Left kidney (tissue), 1 donor: ENCODE measurements at regions not wholly inside any gene's neighbourhood (a gene's known extent, or its start where the extent isn't known, plus 50 kb on each side); places are given as distances from the start of the nearest gene placed in this dataset.
"Not testable (repeated sequence)": the region's sequence is repeated elsewhere in the genome, so short reads cannot be mapped to it uniquely, and the experiment has no call there.

Experiments
- DNase-seq: peaks from one replicate; pipeline ENCODE4 v3.0.0-alpha.2; 2013

DNA sequence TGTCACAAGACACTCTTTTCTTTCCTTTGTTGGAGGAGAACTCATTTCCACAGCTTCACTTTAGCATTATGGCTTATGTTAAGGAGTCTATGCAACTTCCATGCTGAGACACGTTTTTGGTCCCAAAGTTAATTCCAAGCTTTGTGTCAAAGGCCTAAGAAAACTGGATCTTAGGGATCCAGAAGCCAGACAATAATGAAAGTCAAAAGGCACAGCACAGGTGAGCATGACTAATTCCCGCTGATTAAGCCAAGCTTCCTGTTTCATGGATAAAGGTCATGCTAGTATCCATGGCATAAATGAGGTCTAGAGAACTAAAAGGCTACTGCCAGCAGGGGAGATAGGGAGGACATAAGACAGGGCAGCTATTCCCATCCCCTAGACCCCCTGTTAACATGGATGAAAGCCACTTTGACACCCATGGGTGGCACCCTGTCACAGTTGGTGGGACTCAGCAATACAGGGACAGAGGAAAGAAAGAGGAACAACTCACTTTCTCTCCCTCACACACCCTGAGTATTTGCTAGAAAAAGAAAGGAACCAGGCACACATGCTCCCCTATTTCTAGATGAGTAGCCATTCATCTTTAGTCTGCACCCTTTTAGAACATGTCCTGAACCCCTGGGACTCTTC lies 438.1 kb upstream of the CDH9 start:
- DNase-seq, result no peak

DNA sequence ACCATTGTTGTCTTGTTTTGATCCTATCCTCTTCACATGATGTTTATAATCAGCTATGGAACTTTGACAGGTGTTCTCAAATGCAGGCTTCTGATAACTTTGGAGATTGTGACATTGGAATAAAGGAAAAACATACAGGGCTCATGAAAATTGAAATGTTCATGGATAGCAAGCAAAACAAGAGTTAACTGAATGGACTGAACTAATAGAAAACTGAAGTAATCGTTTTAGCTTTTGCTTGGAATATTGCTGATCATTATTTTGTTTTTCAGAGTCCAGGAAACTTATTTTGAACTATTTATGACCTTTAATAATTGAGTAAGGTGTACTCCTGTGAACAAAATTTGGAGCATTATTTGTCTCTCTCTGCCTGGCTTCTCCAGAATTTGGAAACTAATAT lies 436.7 kb upstream of the CDH9 start:
- DNase-seq, result no peak

DNA sequence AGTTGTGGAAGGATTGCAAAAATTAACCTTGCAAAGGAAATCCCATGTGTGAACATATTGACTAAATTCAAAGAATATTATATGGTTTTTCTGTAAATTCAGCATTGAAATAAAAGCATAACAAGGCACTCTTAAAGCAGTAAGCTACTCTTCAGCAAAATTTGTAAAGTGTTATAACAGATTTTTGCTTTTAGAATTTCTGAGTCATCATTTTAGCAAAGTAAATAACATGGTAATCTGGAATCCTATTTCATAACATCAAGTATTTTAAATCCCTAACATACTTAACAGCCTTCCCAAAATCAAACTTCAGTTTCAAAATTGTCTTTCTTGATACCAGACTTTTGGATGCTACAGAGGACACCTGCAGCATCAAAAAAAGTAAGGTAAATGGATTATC lies 436.0 kb upstream of the CDH9 start:
- no peak for DNase-seq

DNA sequence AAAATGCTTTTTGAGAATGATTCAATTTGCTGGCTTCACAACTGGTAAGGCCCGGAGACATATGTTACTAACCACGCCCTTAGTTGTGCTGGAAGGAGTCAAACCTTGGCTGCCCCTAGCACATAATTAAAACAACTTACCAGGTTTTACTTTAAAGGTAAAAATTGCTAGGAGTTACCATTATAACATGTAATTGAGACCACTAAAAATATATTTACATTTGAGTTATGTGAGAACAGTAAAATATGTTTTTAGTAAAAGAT lies 435.6 kb upstream of the CDH9 start:
- DNase-seq, result no peak

DNA sequence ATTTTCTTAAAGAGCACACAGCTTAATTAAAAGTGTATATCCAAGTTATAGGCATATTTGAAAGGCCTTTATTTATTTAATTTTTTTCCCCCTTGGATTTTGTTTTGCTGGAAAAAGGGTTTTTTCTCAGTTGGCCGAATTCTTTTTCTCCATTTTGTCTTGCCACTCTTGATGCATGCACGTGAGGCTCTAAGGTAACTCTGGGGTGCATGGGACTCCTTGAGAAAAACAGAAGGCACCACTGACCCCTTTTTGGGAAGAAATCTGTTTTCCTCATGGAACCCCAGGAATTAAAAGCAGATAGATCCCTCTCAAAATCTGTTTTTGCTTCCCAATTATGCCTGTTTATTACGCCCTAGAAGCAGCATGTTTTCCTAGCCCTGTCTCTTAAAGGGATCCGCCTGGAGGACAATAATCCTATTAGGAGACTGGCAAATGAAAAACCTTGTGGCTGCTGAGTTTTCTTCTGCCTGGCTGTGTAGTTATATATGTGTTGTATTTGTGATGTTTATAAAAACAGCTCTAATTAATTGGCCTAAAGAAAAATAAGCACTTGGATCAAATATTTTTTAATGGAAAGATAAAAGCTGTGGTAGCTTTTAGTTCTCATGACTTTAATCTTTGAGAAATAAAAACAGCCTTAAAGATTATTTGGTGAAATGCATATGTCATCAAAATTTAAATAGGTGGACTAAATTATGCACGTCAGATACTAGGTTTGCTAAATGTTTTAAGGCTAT lies 435.1 kb upstream of the CDH9 start:
- DNase-seq, result no peak

DNA sequence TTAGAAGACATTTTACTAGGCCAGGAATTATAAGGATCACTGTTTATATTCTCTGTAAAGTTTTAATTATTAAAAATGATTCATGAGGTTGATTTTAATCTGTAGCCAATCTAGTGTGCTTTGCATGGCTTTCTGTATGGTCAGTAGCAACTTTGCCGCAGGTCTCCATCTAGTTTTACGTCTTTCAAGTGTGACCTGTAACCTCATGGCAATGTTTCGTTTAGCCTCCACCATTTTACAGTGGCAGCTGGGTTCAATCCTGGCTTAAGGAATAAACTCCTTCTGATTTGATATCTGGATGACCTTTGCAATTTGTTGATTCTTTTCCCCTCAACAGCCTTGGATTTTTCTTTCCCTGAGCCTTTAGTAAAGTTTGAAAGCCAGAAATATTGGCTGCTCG lies 434.5 kb upstream of the CDH9 start:
- DNase-seq, result peak; percentile 56

DNA sequence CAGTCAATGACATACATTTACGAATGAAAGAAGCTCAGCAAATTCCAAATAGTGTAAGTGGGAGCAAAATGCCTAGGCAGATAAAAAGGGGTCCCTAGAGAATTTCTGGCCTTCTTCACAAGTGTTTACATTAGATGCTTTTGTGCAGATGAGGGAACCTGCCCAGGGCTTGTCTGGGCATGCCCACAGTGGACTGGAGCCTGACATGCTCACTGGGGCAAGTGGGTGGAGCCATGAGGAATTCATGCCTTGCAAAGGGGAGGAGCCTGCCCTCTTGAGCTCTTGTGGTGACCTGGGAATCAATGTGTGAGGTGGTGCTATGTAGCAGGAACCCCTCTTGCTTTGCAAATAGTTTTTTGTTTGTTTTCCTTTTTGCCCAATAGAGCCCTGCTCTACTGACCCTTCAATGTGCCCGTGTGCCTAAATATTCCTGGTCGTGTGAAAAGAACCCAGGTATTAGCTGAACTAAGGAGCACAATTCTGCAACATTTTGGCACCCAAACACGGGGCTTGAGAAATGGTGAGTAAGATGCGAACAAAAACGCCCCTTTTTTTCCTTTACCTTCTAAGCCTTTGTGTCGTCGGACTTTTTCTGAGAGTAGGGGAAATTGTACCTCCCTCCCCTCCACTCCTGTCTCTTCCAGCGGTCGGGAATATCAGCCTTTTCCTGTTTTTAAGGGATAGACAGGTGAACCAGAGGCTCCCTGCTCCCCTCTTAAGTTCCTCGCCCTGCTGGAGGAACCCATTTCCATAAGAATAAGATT lies 433.8 kb upstream of the CDH9 start:
- no peak for DNase-seq

DNA sequence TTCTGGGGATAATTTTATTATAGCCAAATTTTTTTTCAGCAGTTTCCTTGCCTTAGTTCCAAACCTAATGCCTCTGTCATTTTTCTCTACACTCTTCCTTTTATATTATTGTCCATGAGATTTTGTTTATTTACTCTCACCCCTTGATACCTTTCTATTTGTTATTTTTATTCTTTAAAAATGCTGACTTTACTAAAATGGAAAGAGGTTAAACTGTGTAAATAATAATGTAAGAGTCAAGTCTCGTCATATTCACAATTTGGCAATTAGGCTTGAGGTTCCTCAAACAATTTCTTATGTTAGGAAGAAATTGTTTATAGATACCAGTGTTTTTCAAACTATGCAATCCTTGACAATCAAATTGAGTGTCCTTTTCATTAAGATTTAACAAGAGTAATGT lies 428.6 kb upstream of the CDH9 start:
- DNase-seq, result no peak

DNA sequence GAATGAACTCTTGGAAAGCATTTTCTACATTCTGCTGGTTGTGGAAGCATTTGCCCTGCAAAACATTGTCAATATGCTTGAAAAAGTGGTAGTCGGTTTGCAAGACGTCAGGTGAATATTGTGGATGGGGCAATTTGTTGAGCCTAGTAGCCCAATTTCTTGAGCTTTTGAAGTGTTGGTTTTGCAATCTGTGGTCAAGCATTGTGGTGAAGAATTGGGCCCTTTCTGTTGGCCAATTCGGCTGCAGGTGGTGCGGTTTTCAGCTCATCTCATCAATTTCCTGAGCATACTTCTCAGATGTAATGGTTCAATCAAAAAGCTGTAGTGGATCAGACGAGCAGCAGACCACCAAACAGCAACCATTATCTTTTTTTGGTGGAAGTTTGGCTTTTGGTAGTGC lies 426.8 kb upstream of the CDH9 start:
- DNase-seq, result no peak

DNA sequence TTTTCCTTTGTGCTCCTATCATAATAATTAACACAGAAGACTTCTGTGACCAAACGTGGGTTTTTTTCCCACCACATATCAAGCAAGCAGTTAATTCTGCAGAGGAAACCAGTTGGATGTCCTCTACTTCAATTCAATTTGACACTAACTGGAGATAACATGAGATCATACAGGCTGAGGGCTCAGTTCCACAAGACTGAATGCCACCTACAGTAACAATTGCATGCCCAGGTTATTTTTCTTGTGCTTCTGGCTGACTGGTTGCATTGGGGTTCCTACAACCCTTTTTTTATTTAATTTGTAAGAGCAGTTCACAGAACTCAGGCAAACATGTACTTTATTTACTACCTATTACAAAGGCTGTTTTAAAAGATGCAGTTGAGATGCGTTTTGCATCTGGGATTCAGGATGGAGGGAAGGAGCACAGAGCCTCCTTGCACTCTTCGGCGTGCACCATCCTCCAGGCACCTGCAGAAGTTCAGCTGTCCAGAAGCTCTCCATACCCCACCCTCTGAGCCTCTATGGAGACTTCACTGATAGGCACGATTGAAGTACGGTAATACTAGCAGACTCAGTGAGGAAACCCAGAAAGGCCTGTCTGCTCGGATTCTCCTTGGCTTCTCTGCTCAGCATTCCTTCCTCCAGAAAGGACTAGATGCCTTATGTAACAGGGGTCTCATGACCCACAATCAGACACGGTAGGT lies 425.2 kb upstream of the CDH9 start:
- no peak for DNase-seq

DNA sequence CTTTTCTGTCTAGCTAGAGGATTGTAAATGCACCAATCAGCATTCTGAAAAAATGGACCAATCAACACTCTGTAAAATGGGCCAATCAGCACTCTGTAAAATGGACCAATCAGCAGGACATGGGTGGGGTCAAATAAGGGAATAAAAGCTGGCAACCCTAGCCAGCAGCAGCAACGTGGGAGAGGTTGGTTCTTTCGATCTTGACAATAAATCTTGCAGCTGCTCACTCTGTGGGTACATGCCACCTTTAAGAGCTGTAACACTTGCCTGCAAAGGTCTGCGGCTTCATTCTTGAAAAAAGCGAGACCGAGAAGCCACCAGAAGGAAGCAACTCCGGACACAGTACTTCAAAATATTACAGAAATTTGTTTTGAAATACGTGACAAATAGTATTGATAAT lies 424.6 kb upstream of the CDH9 start:
- DNase-seq, result no peak

DNA sequence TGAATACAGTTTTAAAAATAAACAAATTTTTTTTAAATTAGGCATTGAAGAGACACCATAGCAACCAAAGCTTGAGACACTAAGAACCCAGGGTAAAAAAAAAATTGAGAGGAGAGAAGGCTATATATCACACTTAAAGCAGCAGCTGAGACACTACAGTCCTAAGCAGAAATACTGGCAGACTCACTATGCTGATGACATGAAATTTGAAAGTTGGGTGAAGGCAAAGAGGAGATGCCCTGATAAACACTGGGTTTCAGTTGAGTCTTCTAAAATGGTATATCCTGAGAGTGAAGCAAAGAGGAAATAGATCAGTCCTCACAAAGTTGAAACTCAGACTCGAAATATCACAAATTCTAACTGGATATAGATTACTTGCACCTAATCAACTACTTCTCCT lies 419.9 kb upstream of the CDH9 start:
- DNase-seq, result no peak

DNA sequence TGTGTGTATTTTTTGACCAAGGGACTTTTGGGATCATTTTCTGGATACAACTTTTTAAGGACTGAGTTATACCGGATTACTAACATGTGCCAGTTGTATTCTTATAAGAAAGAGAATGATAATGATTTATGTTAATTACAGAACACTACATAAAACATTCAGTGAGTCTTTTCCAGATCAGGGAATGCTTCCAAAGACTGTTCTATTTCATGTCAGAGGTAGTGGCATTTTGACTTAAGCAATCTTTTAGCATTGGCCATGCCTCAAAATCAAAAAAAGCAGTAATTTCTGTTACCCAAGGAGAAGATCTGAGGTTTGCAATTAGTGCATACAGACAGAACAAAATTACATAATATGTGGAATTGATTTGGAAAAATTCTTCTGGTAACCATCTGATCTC lies 413.0 kb upstream of the CDH9 start:
- no peak for DNase-seq

DNA sequence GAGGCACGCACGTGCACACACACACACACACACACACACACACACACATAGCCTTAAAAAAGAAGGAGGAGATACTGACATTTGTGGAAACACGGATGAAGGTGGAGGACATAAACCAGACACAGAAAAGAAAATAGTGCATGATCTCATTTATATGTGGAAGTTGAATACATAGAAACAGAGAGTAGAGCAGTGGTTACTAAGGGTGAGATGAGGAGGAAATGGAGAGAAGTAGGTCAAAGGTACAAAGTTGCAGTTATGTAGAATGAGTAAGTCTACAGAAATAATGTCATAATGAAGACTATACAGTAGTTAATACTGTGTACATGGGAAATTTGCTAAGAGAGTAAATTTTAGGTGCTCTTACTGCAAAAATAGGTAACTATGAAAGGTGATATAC lies 412.2 kb upstream of the CDH9 start:
- DNase-seq, result no peak

DNA sequence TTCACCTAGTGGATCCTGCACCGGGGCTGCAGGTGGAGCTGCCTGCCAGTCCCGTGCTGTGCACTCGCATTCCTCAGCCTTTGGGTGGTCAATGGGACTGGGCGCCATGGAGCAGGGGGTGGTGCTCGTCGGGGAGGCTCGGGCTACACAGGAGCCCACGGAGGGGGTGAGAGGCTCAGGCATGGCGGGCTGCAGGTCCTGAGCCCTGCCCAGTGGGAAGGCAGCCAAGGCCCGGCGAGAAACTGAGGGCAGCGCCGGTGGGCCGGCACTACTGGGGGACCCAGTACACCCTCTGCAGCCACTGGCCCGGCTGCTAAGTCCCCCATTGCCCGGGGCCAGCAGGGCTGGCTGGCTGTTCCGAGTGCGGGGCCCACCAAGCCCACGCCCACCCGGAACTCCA lies 401.0 kb upstream of the CDH9 start:
- not testable (repeated sequence) for DNase-seq

DNA sequence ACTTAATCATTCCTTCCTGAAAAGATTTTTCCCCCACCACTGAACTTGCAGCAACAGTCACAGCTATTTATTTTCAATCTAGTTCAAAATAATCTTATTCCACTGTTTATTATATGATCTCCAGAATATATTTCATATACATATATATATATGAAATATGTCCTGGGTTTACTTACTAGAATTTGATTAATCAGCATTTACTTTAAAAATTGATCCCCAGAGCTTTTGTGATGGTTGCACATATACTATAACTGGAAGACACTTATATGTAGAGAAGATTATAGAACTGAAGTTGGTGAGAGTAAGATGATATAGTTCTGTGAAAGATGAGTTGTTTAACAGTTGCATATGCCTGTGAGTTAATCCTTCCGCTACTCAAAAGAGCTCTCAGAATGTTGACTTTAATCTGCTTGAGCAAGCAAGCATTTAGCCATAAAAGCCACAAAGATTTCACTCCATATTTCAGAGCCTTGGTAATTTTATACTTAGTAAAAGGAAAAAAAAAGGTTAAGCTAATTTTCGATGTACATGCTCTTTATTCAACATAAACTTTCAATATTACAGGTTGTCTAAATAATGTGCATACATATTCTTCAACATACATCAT lies 399.3 kb upstream of the CDH9 start:
- peak; percentile 6 for DNase-seq

DNA sequence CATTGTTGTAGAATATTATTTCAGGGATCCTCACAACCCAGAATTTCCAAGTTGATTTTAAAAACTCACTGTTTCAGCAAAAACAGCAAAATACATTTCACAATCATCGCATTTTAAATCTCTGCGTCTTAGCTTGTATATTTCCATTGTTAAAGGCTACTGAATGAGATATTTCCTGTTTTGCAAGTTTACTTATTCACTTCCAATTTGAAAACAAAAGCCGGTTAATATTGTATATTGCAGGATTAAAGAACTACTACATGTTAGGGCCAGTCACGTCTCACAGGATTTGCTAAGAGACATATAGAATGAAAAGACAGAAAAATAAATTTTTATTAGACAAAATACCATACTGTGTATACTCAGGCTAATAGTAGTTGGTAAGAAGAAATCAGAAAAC lies 395.9 kb upstream of the CDH9 start:
- DNase-seq, result no peak

DNA sequence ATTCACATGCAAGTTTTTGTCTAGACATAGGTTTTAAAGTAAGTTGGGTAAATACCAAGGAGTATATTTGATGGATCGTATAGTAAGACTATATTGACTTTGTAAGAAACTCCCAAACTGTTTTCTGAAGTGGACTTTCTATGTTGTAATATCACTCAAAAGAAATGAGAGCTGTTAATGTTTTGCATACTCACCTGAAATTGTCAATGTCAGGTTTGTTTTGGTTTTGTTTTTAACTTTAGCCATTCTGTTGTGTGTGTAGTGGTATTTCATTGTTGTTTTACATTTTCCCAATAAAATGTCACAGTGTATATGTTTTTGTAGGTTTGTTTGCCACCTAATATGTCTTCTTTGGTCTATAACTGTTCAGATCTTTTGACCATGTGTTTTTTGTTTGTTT lies 375.7 kb upstream of the CDH9 start:
- no peak for DNase-seq

DNA sequence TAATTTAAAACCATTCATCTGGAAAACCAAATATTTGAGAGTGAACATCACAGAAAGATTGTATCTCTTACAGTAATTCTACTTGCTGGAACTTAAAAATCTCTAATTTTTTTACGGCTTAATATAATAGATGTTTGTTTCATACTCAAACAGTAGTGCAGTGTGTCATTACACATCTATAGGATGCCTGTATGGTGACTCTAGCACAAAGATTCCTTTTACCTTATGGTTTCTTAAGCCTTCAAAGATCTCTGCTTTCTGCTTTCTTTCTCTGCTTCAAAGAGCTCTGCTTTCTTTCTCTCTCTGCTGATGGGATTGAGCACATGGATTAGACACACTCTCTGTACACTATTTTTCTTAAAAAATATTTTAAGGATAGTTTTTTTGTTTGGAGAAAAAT lies 374.0 kb upstream of the CDH9 start:
- DNase-seq, result no peak

DNA sequence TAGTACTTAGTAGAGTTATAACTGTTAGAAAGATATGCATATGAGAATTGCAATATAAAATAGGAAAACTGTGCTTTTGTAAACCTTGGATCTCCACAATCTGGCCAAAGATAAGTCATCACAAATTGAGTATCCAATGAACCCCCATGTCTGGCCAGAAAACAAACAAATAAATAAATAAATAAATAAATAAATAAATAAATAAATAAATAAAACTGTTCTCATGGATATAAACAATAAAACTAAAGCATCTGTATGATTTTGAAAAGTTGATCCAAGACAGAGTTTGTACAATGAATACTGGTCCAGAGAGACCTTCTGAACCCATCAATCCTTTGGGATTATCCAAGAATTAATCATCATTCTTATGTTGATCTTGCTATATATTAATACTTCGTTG lies 367.6 kb upstream of the CDH9 start:
- no peak for DNase-seq

DNA sequence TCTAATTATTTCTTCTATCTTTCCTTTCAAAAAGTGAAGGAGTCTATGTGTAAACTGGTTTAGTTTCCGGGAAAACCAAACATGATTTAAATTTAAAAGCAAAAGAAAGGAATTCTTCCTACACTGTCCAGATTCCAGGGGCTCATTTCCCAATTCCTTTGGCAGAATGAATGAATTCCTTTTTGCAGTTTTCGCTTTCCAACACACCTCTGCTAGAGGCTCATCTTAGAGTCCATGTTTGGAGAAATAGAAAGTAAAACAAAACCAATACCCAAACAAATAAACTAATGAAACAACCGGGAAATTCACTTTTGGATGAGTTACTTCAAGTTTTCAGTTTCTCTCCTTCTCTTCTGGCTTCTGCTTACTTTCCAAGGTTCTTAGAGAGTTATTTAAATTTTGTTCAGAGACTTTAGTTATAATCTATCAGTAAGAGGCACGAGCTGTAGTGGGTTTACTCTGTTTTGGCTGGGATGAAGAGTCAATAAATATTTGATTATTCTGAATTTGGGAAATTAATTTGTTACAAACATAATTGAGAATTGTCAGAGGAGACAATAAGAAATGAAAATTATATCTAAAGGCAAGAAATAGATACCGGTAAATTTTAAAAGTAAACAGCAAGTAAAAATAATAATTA lies 365.0 kb upstream of the CDH9 start:
- no peak for DNase-seq

DNA sequence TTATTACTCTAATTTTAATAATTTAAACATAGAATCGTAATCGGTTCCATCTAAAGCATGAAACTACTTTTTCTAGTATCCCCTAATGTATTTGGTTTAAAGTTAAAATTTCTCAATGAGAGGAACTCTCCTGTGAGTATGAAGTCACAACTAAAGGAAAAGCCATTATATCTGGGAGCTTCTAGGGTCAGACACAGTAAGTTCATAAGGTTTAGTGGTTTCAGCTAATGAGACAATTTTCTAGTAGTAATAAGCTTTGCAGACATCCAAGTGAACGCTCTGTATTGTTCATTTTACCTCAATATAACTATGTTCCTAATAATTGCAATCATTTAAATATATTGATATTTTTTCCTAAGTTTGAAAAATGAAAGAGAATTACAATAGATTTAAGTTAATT lies 364.4 kb upstream of the CDH9 start:
- DNase-seq, result no peak
